ENCODE measurements at regions not wholly inside any gene's neighbourhood (a gene's known extent, or its start where the extent isn't known, plus 50 kb on each side); places are given as distances from the start of the nearest gene placed in this dataset.

DNA sequence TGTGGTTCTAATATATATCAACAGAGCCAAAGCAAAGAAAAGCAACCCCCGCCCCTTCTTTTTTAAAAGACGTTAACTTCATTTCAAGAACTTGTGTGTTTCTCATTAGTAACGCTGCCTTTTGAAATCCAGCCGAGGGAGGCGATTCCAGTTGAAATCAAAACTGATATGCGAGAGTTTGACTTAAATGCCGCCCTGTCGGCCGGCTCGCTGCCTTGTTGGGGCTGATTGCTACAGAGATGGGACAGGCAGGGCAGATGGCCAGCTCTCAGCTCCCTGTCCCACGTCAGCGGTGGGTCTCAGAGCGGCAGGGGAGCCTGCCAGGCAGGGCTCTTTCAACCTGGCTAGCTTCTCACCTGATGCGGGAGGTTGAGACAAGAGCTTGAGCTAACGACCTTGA is 51.9 kb upstream of the ALX4 start:
- no peak overlapping the region for H3K4me3 ChIP-seq (replicated peaks in 1 of 2; ENCODE audit: low read depth in 1 of 2, low read length in 2 of 2)
- no peaks in the 10 kb centered on the region for H4K20me1 ChIP-seq (ENCODE audit: insufficient read depth)
- BruUV-seq (replicated peaks): no TSS peak
- TF ChIP-seq TCF7L2 (IDR thresholded peaks at IDR 0.05; ENCODE audit: borderline replicate concordance, extremely low read depth, insufficient read depth, insufficient read length) (no peak), EGR1 (IDR thresholded peaks at IDR 0.05; ENCODE audit: low read depth) (no peak), JUND (IDR thresholded peaks at IDR 0.05) (no peak), CEBPB (IDR thresholded peaks at IDR 0.05; ENCODE audit: low read depth) (no peak), CBX3 (IDR thresholded peaks at IDR 0.05; ENCODE audit: low read depth) (no peak)
- ChIA-PET CTCF (no interaction called here), POLR2A (no interaction called here), RAD21 (ENCODE audit: low non-redundant PET in 1 of 2, low total read pairs in 2 of 2, uncharacterized antibody in 2 of 2, unreplicated experiment in 2 of 2) (no interaction called here)
- H3K79me2 ChIP-seq (ENCODE audit: insufficient read depth, low read length): no peaks in the 10 kb centered on the region
- intact Hi-C loops (cut with micrococcal nuclease): no loop called here
- ATAC-seq (no peak), DNase-seq (ENCODE audit: low read depth, low spot score) (no peak)
- no peak overlapping the region for H2AFZ ChIP-seq (ENCODE audit: low read depth, low read length, poor library complexity, severe bottlenecking)
- H3K4me2 ChIP-seq (ENCODE audit: low read length): no peak overlapping the region
- no peaks in the 10 kb centered on the region for H3K9me2 ChIP-seq (ENCODE audit: insufficient read depth)
- peaks cover 0 to 10% of the 10 kb centered on the region in 2 experiments; a peak in 2 of 4 replicates for H3K4me1 ChIP-seq (ENCODE audit: control insufficient read depth in 1 of 2, insufficient read depth in 2 of 2, low read length in 2 of 2)
- no peaks in the 10 kb centered on the region for H3K9me3 ChIP-seq (ENCODE audit: control insufficient read depth in 1 of 2, insufficient read depth in 1 of 2, low read depth in 1 of 2, low read length in 2 of 2)
- H3K27me3 ChIP-seq (ENCODE audit: insufficient read depth, low read length): 0 out of 2 replicates have a peak, but pooled peaks cover 4% of the 10 kb centered on the region
- H3K9ac ChIP-seq (ENCODE audit: low read length): no peak overlapping the region
- no peak overlapping the region for H3K27ac ChIP-seq (ENCODE audit: low read depth, low read length)
- H3K36me3 ChIP-seq (ENCODE audit: control insufficient read depth in 1 of 2, insufficient read depth in 2 of 2, low read length in 2 of 2): no peaks in the 10 kb centered on the region

DNA sequence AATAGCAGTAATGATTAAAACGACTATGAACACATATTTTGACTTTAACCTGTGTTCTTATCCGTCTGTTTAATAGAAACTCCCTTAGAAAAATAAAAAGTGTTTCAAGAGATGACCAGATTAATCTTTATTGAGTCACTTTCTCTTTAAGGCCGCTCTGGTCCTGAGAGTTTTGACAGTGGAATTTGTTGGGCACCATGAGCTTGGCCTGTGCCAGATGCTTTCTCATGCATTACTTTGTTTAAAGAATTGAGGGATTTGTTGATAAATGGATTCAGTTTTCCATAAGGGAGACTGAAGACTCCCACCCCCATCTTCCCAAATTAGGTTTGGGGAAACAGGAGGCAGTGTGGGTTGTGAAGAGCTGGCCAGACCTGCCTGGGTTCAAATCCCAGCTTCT is 53.2 kb upstream of the ALX4 start:
- RAD21 ChIA-PET (ENCODE audit: low non-redundant PET in 1 of 2, low total read pairs in 2 of 2, uncharacterized antibody in 2 of 2, unreplicated experiment in 2 of 2): no interaction called here
- H3K27me3 ChIP-seq (ENCODE audit: insufficient read depth, low read length): 0 out of 2 replicates have a peak, but pooled peaks cover 4% of the 10 kb centered on the region

More for the DNA sequence above, 53.2 kb upstream of the ALX4 start:
- no peak overlapping the region for H3K4me2 ChIP-seq (ENCODE audit: low read length)
- no peak for ATAC-seq
- DNase-seq (ENCODE audit: low read depth, low spot score): no peak
- H2AFZ ChIP-seq (ENCODE audit: low read depth, low read length, poor library complexity, severe bottlenecking): no peak overlapping the region
- H4K20me1 ChIP-seq (ENCODE audit: insufficient read depth): no peaks in the 10 kb centered on the region
- H3K4me1 ChIP-seq (ENCODE audit: control insufficient read depth in 1 of 2, insufficient read depth in 2 of 2, low read length in 2 of 2): no peaks in the 10 kb centered on the region
- TF ChIP-seq EGR1 (IDR thresholded peaks at IDR 0.05; ENCODE audit: low read depth): no peak
- intact Hi-C loops (cut with micrococcal nuclease): no loop called here
- ChIA-PET CTCF (no interaction called here), POLR2A (no interaction called here)
- no peaks in the 10 kb centered on the region for H3K79me2 ChIP-seq (ENCODE audit: insufficient read depth, low read length)
- H3K36me3 ChIP-seq (ENCODE audit: control insufficient read depth in 1 of 2, insufficient read depth in 2 of 2, low read length in 2 of 2): no peaks in the 10 kb centered on the region
- no peak overlapping the region for H3K27ac ChIP-seq (ENCODE audit: low read depth, low read length)
- no peak overlapping the region for H3K4me3 ChIP-seq (replicated peaks in 1 of 2; ENCODE audit: low read depth in 1 of 2, low read length in 2 of 2)
- H3K9me3 ChIP-seq (ENCODE audit: control insufficient read depth in 1 of 2, insufficient read depth in 1 of 2, low read depth in 1 of 2, low read length in 2 of 2): no peaks in the 10 kb centered on the region
- BruUV-seq (replicated peaks): no TSS peak
- H3K9ac ChIP-seq (ENCODE audit: low read length): no peak overlapping the region
- no peaks in the 10 kb centered on the region for H3K9me2 ChIP-seq (ENCODE audit: insufficient read depth)

All from HCT116 (cell line).